Astrocyte (in vitro differentiated cells and primary cell): ENCODE measurements at regions not wholly inside any gene's neighbourhood (a gene's known extent, or its start where the extent isn't known, plus 50 kb on each side); places are given as distances from the start of the nearest gene placed in this dataset.
"Not testable (repeated sequence)": the region's sequence is repeated elsewhere in the genome, so short reads cannot be mapped to it uniquely, and the experiment has no call there.

Source experiments
- DNase-seq: peaks from one replicate; pipeline ENCODE4 v3.0.0-alpha.2; 2010; ENCODE audit warnings: low read depth
- FAIRE-seq: peaks from 2 replicates; lab custom pipeline; 2011; peaks lifted over from hg19 to GRCh38; lab: Jason Lieb, UNC
- H2AFZ ChIP-seq: 2 replicates; pipeline ENCODE4 v1.6.0; 2012; ENCODE audit warnings: low read depth, low read length, inconsistent platforms
- H3K27ac ChIP-seq: 2 replicates; pipeline ENCODE4 v1.5.1; 2011; ENCODE audit warnings: low read depth, low read length, inconsistent platforms
- H3K27me3 ChIP-seq: 2 replicates; pipeline ENCODE4 v1.6.0; 2011; ENCODE audit warnings: low read length, inconsistent platforms; ENCODE audit not compliant: insufficient read depth
- H3K36me3 ChIP-seq: 2 replicates; pipeline ENCODE4 v1.5.1; 2011; ENCODE audit warnings: low read length, inconsistent platforms; ENCODE audit not compliant: insufficient read depth
- H3K4me1 ChIP-seq: 2 replicates; pipeline ENCODE4 v1.5.1; 2011; ENCODE audit warnings: low read length, inconsistent platforms; ENCODE audit not compliant: insufficient read depth
- H3K4me2 ChIP-seq: 2 replicates; pipeline ENCODE4 v1.6.0; 2012; ENCODE audit warnings: low read length, inconsistent platforms
- H3K4me3 ChIP-seq: 2 replicates; pipeline ENCODE4 v1.5.1; 2011; ENCODE audit warnings: low read depth, mild to moderate bottlenecking, low read length, inconsistent platforms; ENCODE audit not compliant: insufficient read depth
- H3K79me2 ChIP-seq: 2 replicates; pipeline ENCODE4 v1.6.0; 2012; ENCODE audit warnings: mild to moderate bottlenecking, low read length, inconsistent platforms; ENCODE audit not compliant: insufficient read depth
- H3K9ac ChIP-seq: 2 replicates; pipeline ENCODE4 v1.6.0; 2012; ENCODE audit warnings: mild to moderate bottlenecking, low read length, inconsistent platforms
- H3K9me3 ChIP-seq: 2 replicates; pipeline ENCODE4 v1.5.1; 2012; ENCODE audit warnings: low read depth, mild to moderate bottlenecking, low read length, inconsistent platforms; ENCODE audit not compliant: insufficient read depth
- H4K20me1 ChIP-seq: 2 replicates; pipeline ENCODE4 v1.6.0; 2012; ENCODE audit warnings: low read length, inconsistent platforms; ENCODE audit not compliant: insufficient read depth
- H3K27ac Mint-ChIP-seq: one replicate; pipeline ENCODE4 v1.8.0; 2021; ENCODE audit warnings: mild to moderate bottlenecking, mixed read lengths; ENCODE audit not compliant: unreplicated experiment
- H3K27me3 Mint-ChIP-seq: one replicate; pipeline ENCODE4 v1.8.0; 2021; ENCODE audit warnings: low read depth, mixed read lengths; ENCODE audit not compliant: unreplicated experiment
- H3K36me3 Mint-ChIP-seq: one replicate; pipeline ENCODE4 v1.8.0; 2021; ENCODE audit warnings: low read depth, mixed read lengths; ENCODE audit not compliant: unreplicated experiment
- H3K4me1 Mint-ChIP-seq: one replicate; pipeline ENCODE4 v1.8.0; 2021; ENCODE audit warnings: low read depth, mixed read lengths; ENCODE audit not compliant: unreplicated experiment
- H3K4me3 Mint-ChIP-seq: one replicate; pipeline ENCODE4 v1.8.0; 2021; ENCODE audit warnings: mild to moderate bottlenecking, moderate library complexity, mixed read lengths; ENCODE audit not compliant: unreplicated experiment
- H3K9me3 Mint-ChIP-seq: one replicate; pipeline ENCODE4 v1.8.0; 2021; ENCODE audit warnings: mild to moderate bottlenecking, mixed read lengths; ENCODE audit not compliant: unreplicated experiment
- EZH2 ChIP-seq: IDR thresholded peaks from 2 replicates; pipeline ENCODE4 v1.6.1; 2012; ENCODE audit warnings: mild to moderate bottlenecking, low read length, inconsistent platforms; ENCODE audit not compliant: insufficient read depth
- TF ChIP-seq, protein P1 (sequence below): IDR thresholded peaks from 2 replicates; pipeline ENCODE4 v1.5.1; 2011; ENCODE audit warnings: low read depth, mild to moderate bottlenecking, inconsistent platforms, low read length, moderate library complexity; ENCODE audit not compliant: insufficient read depth

DNA sequence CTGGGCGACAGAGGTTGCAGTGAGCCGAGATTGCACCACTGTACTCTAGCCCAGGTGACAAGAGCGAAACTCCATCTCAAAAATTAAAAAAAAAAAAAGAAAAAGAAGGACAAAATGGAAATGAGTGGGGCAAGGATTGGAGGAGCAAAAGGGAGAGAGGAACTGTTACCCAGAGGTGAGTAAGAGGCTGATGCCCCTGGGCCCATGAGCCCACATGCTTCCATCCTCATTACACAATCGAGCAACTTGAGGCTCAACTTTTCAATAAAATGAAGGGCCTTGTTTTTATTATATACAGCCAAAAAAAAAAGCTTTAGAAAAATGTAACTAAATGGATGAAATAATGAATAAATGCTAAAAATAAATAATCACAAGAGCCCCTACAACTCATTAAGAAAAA is 91.7 kb upstream of the YWHAQ start:
- H2AFZ ChIP-seq: no peak overlapping the region
- H3K79me2 ChIP-seq: no peaks in the 10 kb centered on the region
- Mint-ChIP-seq H3K4me3 (no peak overlapping the region), H3K27me3 (peaks cover 27% of the 10 kb centered on the region), H3K4me1 (no peaks in the 10 kb centered on the region), H3K9me3 (peaks cover 2% of the 10 kb centered on the region), H3K36me3 (no peaks in the 10 kb centered on the region), H3K27ac (no peak overlapping the region)
- FAIRE-seq (no peak), DNase-seq (no peak)
- no peaks in the 10 kb centered on the region for H4K20me1 ChIP-seq
- no peaks in the 10 kb centered on the region for H3K27me3 ChIP-seq
- no peaks in the 10 kb centered on the region for H3K36me3 ChIP-seq
- no peaks in the 10 kb centered on the region for H3K4me1 ChIP-seq
- TF ChIP-seq, protein P1, sequence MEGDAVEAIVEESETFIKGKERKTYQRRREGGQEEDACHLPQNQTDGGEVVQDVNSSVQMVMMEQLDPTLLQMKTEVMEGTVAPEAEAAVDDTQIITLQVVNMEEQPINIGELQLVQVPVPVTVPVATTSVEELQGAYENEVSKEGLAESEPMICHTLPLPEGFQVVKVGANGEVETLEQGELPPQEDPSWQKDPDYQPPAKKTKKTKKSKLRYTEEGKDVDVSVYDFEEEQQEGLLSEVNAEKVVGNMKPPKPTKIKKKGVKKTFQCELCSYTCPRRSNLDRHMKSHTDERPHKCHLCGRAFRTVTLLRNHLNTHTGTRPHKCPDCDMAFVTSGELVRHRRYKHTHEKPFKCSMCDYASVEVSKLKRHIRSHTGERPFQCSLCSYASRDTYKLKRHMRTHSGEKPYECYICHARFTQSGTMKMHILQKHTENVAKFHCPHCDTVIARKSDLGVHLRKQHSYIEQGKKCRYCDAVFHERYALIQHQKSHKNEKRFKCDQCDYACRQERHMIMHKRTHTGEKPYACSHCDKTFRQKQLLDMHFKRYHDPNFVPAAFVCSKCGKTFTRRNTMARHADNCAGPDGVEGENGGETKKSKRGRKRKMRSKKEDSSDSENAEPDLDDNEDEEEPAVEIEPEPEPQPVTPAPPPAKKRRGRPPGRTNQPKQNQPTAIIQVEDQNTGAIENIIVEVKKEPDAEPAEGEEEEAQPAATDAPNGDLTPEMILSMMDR: no peak
- no peak for TF ChIP-seq EZH2
- H3K4me3 ChIP-seq: no peak overlapping the region
- no peaks in the 10 kb centered on the region for H3K9me3 ChIP-seq
- no peak overlapping the region for H3K27ac ChIP-seq
- no peak overlapping the region for H3K9ac ChIP-seq
- H3K4me2 ChIP-seq: no peak overlapping the region

DNA sequence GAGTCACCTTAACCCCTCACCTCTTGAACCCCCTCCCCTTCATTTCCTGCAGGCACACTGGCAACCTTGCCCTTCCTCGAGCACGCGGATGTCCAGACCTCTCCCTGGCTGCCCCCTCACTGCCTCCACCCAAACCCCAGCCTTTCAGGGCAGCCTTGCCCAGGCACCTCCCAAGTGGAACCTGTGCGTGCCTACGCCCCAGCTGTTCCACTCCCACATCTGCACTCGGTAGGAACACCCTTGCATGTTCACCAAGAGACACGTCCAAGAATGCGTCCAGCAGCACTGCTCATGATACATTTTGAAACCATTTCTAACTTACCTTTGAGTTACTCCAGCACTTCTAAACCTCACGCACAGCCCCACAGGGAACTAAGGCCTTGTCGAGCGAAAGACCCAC is 93.8 kb upstream of the YWHAQ start:
- no peaks in the 10 kb centered on the region for H3K36me3 Mint-ChIP-seq
- peaks cover 2% of the 10 kb centered on the region for H3K9me3 Mint-ChIP-seq
- no peaks in the 10 kb centered on the region for H4K20me1 ChIP-seq
- H2AFZ ChIP-seq: no peak overlapping the region
- H3K4me1 ChIP-seq: no peaks in the 10 kb centered on the region
- H3K9me3 ChIP-seq: no peaks in the 10 kb centered on the region
- no peak overlapping the region for H3K27ac Mint-ChIP-seq
- no peak overlapping the region for H3K9ac ChIP-seq
- peaks cover 23% of the 10 kb centered on the region for H3K27me3 Mint-ChIP-seq
- TF ChIP-seq EZH2: no peak
- TF ChIP-seq, protein P1: no peak
- DNase-seq (no peak), FAIRE-seq (no peak)
- no peak overlapping the region for H3K4me2 ChIP-seq
- no peaks in the 10 kb centered on the region for H3K36me3 ChIP-seq
- H3K4me3 ChIP-seq: no peak overlapping the region
- peaks cover 2% of the 10 kb centered on the region for H3K4me1 Mint-ChIP-seq
- H3K27ac ChIP-seq: no peak overlapping the region
- no peaks in the 10 kb centered on the region for H3K79me2 ChIP-seq
- no peak overlapping the region for H3K4me3 Mint-ChIP-seq
- no peaks in the 10 kb centered on the region for H3K27me3 ChIP-seq

DNA sequence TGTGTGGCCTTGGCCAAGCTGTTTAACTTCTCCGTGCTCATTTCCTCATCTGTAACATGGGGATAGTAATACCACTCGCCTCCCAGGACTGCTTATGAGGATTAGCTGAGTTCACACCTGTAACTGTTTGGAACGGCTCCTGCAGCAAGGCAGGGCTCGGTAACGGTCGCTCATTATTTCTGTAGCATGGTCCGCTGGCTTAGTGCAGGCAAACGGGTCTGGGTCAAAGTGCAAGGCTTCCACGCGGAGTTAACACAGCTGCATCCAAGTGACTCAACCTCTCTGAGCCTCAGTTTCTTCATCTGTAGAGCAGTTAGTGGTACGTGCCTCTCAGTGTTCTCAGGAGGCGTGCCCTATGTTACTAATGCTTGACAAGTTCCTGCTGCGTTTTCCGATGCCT is 94.3 kb upstream of the YWHAQ start:
- peaks cover 2% of the 10 kb centered on the region for H3K9me3 Mint-ChIP-seq
- TF ChIP-seq, protein P1: no peak
- no peak for TF ChIP-seq EZH2
- H3K36me3 Mint-ChIP-seq: no peaks in the 10 kb centered on the region
- Histone ChIP-seq H3K9ac (no peak overlapping the region), H3K79me2 (no peaks in the 10 kb centered on the region), H3K4me3 (no peak overlapping the region), H3K36me3 (no peaks in the 10 kb centered on the region), H2AFZ (no peak overlapping the region), H3K9me3 (no peaks in the 10 kb centered on the region), H3K27me3 (no peaks in the 10 kb centered on the region), H3K4me2 (no peak overlapping the region), H4K20me1 (no peaks in the 10 kb centered on the region), H3K27ac (no peak overlapping the region), H3K4me1 (no peaks in the 10 kb centered on the region)
- H3K27me3 Mint-ChIP-seq: peaks cover 24% of the 10 kb centered on the region
- H3K4me1 Mint-ChIP-seq: peaks cover 2% of the 10 kb centered on the region
- FAIRE-seq: no peak
- no peak overlapping the region for H3K27ac Mint-ChIP-seq
- DNase-seq: no peak
- H3K4me3 Mint-ChIP-seq: no peak overlapping the region

DNA sequence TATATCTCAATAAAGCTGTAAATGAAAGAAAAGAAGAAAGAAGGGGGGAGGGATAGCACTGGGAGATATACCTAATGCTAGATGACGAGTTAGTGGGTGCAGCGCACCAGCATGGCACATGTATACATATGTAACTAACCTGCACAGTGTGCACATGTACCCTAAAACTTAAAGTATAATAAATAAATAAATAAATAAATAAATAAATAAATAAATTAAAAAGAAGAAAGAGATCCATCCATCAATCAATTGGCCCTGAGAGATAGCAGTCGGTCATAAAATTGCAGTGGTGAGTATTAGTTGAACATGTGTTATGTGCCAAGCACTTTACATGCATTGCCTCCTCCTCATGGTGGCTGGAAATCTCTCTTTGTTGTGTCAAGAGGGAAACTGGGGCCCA is 95.2 kb upstream of the YWHAQ start:
- FAIRE-seq: not testable (repeated sequence)

More for the DNA sequence above, 95.2 kb upstream of the YWHAQ start:
- not testable (repeated sequence) for H4K20me1 ChIP-seq, H3K4me3 Mint-ChIP-seq, H3K36me3 Mint-ChIP-seq, H3K4me2 ChIP-seq, H3K9me3 Mint-ChIP-seq, H3K36me3 ChIP-seq, H3K9ac ChIP-seq, DNase-seq, H3K9me3 ChIP-seq, H3K4me1 ChIP-seq, H3K4me3 ChIP-seq, H3K27ac Mint-ChIP-seq, H3K27ac ChIP-seq, H2AFZ ChIP-seq, H3K27me3 ChIP-seq, H3K4me1 Mint-ChIP-seq, H3K79me2 ChIP-seq
- peaks cover 29% of the 10 kb centered on the region for H3K27me3 Mint-ChIP-seq
